Mesodermal cell (in vitro differentiated cells): ENCODE measurements at regions not wholly inside any gene's neighbourhood (a gene's known extent, or its start where the extent isn't known, plus 50 kb on each side); places are given as distances from the start of the nearest gene placed in this dataset.

ENCODE experiments used
- H3K27ac ChIP-seq: 2 replicates; pipeline ENCODE4 v1.7.0; 2013; ENCODE audit warnings: mild to moderate bottlenecking, low read depth, low read length, moderate library complexity; ENCODE audit not compliant: severe bottlenecking
- H3K36me3 ChIP-seq: 2 replicates; pipeline ENCODE4 v1.7.1; 2013; ENCODE audit warnings: mild to moderate bottlenecking, low read length, moderate library complexity; ENCODE audit not compliant: control insufficient read depth, insufficient read depth
- H3K4me1 ChIP-seq: one replicate; pipeline ENCODE4 v1.7.1; 2013; ENCODE audit warnings: mild to moderate bottlenecking, low read length; ENCODE audit not compliant: insufficient read depth, control insufficient read depth, poor library complexity, severe bottlenecking
- H3K4me3 ChIP-seq: 2 replicates; pipeline ENCODE4 v1.7.0; 2013; ENCODE audit warnings: low read length, control low read depth, mild to moderate bottlenecking; ENCODE audit not compliant: insufficient read depth, poor library complexity, severe bottlenecking; ENCODE audit errors: extremely low read depth
- H3K9me3 ChIP-seq: 2 replicates; pipeline ENCODE4 v1.7.1; 2013; ENCODE audit warnings: mild to moderate bottlenecking, low read length, moderate library complexity; ENCODE audit not compliant: control insufficient read depth
- WGBS, 2 experiments: methylation state at CpG; one replicate each; pipeline ENCODE4 v1.1.5; 2013; ENCODE audit warnings: missing lambda C conversion rate in 2 of 2; ENCODE audit not compliant: insufficient coverage in 2 of 2; 5-methylcytosine and 5-hydroxymethylcytosine counted together

DNA sequence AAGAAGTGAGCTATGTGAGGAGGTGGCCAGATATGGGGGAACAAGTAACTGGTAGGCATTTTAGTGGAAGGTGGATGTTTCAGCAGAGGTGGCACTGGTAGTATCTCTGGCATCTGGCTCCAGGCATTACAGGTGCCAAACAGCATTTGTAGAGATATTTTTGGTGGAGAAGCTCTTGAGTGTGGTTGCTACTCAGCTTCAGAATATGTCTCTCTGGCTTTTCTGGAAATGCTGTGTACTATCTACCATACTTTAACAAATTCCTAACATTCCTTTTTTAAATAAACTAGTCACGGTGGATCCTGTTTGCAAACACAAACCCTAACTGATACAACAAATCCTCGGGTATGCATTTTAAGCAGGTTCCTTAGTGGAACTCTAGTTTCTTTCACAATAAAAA lies 128.0 kb downstream of the BARX2 start:
- H3K9me3 ChIP-seq: no peaks in the 10 kb centered on the region
- peaks cover 5% of the 10 kb centered on the region for H3K4me1 ChIP-seq
- WGBS, 2 experiments: no CpG with 5 or more reads among the region's 2 CpGs
- H3K27ac ChIP-seq: no peak overlapping the region
- H3K36me3 ChIP-seq: no peaks in the 10 kb centered on the region
- H3K4me3 ChIP-seq: no peak overlapping the region

DNA sequence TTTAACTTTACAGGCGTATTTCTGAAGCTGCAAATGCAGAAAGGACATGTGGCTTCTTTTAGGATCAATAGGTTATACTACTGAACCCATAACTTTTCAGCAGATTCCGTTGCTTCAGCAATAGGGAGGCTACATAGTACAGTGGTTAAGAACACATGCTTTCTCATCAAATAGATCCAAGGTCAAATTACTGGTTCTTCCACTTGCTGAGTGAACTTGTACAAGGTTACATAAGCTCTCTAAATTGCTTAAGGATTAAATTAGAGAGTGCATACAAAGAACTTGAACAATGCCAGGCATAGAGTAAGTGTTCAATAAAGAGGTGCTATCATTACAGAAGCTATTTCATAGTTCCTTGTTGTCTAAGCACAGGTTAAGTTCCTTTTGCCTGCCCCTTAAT lies 129.6 kb downstream of the BARX2 start:
- no peaks in the 10 kb centered on the region for H3K36me3 ChIP-seq
- H3K27ac ChIP-seq: no peak overlapping the region
- peaks cover 5% of the 10 kb centered on the region for H3K4me1 ChIP-seq
- 70% methylated on average over 1 of the region's 2 CpGs; no CpG with 5 or more reads in 1 of the 2 experiments for WGBS, 2 experiments
- H3K4me3 ChIP-seq: no peak overlapping the region
- no peaks in the 10 kb centered on the region for H3K9me3 ChIP-seq

DNA sequence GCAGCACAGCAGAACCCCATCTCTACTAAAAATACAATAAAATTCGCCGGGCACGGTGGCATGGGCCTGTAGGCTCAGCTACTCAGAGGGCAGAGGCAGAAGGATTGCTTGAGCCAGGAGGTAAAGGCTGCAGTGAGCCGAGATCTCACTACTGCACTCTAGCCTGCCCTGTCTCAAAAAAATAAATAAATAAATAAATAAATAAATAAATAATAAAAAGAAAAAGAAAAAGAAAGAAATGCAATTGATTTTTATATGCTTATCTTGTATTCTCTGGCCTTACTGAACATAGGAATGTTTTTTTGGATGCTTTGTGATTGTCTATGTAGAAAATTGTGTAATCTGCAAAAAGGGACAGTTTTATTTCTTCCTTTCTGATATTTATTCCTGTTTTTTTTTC lies 132.5 kb downstream of the BARX2 start:
- 83% methylated on average over 3 of the region's 4 CpGs; no CpG with 5 or more reads in 1 of the 2 experiments for WGBS, 2 experiments
- Histone ChIP-seq H3K36me3 (no peaks in the 10 kb centered on the region), H3K27ac (no peak overlapping the region), H3K4me1 (peaks cover 5% of the 10 kb centered on the region), H3K9me3 (no peaks in the 10 kb centered on the region), H3K4me3 (no peak overlapping the region)

DNA sequence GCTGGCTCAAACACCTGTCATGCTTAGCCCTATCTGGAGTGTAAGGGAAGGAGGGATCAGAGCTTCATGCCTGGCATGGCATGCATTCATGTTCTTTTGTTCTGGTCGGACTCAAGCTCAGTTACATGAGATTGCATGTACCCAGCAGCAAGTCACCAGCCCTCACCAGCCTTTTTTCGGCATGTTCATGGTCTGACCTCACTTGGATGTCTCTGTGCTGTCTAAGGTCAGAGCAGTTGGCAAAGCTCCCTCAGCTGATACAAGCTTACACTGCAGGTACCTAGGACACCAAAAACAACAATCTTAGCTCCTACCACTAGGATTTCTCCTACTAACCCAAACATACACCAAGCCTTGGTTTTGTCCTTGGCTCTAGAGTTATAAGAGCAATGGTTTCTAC lies 152.6 kb downstream of the BARX2 start:
- H3K4me3 ChIP-seq: no peak overlapping the region
- WGBS, 2 experiments: 70 to 84% methylated on average over 2 of the region's 2 CpGs
- H3K4me1 ChIP-seq: no peaks in the 10 kb centered on the region
- H3K27ac ChIP-seq: no peak overlapping the region
- no peaks in the 10 kb centered on the region for H3K36me3 ChIP-seq
- no peaks in the 10 kb centered on the region for H3K9me3 ChIP-seq

DNA sequence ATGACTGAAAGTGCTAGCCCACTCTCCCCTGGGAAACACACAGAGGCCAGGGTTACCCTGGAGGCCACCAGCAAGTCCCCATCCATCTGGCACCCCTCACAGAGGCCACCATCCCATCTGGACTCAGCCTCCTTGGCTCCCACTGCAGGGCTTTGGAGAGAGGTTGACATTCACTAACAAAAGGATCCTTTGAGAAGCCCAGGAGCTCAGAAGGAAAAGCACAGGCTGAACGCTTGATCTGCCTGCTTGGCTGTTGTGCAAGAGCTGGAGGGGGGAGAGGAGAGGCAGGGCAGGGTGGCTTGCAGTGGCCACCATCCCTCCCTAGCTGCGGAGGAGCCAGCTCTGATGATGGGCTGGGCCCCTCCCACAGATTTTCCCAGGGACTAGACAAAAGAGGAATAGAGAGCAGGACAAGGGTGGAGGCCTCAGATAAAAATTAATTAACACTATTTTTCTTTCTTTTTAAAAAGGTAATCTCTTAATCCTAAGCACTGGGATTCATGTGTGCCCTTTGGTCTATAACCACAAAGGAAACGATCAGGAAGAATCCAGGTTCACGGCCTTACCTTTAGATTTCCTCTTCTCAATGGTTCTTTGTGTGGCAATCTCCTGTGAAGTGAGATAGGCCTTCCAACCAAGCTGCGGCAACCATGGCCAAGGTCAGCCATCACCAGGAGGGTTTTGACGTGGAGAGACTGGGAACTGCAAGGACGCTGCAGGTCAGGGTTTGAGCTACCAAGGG lies 154.7 kb downstream of the BARX2 start:
- Histone ChIP-seq H3K36me3 (no peaks in the 10 kb centered on the region), H3K4me3 (no peak overlapping the region), H3K4me1 (no peaks in the 10 kb centered on the region), H3K27ac (no peak overlapping the region), H3K9me3 (no peaks in the 10 kb centered on the region)
- 88 to 92% methylated on average over 4 to 5 of the region's 7 CpGs for WGBS, 2 experiments

DNA sequence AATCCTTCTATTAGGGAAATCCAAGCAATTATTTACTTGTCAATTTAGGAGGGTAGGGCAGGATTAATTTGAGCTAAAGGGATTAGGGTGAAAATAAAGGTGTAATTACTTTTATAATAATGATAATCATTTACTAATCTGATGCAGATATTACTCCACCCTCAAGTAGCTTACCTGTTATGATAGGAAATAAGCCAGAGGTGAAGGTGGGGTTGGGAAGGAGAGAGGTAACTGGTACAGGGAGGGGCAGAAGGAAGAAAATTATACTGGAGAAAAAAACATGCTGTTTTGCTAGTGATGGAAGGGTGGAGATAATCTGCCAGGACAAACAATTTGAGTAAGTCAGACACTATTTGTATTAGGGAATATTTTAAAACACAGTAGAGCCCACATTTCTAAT lies 157.7 kb downstream of the BARX2 start:
- no peak overlapping the region for H3K27ac ChIP-seq
- peaks cover 6% of the 10 kb centered on the region for H3K9me3 ChIP-seq
- no peaks in the 10 kb centered on the region for H3K36me3 ChIP-seq
- no peak overlapping the region for H3K4me3 ChIP-seq
- no peaks in the 10 kb centered on the region for H3K4me1 ChIP-seq

DNA sequence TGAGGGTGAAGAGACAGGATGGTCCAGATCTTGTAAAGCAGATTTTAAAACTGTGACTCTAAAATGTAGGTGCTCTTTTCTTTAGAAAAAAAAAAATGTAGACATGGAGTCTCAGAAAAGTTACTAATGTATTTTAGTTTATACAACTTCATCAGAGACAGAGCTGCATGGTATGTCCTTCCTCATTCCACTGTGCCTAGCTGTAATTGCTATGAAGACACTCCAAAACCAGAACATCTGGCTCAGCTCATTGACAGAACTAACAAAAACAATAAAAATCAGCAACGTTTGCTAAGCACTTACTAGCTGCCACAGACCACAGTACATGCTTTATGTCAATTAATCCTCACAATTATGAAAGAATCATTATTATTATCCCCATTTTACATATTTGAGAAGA lies 160.7 kb downstream of the BARX2 start:
- 71 to 100% methylated on average over 1 of the region's 1 CpG for WGBS, 2 experiments
- no peak overlapping the region for H3K4me3 ChIP-seq
- H3K27ac ChIP-seq: no peak overlapping the region
- H3K9me3 ChIP-seq: peaks cover 20% of the 10 kb centered on the region
- no peaks in the 10 kb centered on the region for H3K36me3 ChIP-seq
- H3K4me1 ChIP-seq: no peaks in the 10 kb centered on the region

DNA sequence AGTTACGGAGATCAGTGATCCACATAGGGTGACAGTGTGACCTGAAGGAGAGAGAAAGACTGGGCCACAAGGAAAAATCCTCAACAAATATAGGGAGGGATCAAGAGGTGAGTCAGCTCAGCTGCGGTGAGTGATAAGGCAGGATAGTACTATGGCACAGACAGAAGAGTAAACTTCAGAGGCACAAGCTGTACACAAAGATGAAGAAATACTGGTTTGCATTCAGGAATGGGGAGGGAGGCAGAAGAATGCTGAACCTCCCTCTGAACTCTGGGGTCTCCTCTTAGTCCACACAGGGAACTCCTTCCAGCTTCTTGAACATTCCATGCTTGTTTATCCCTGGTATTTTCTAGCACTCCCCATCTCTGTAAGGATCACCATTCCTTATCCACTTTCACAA lies 162.7 kb downstream of the BARX2 start:
- 80 to 92% methylated on average over 1 to 2 of the region's 2 CpGs for WGBS, 2 experiments
- Histone ChIP-seq H3K27ac (no peak overlapping the region), H3K4me3 (no peak overlapping the region), H3K36me3 (no peaks in the 10 kb centered on the region), H3K4me1 (no peaks in the 10 kb centered on the region), H3K9me3 (peaks cover 20% of the 10 kb centered on the region)

DNA sequence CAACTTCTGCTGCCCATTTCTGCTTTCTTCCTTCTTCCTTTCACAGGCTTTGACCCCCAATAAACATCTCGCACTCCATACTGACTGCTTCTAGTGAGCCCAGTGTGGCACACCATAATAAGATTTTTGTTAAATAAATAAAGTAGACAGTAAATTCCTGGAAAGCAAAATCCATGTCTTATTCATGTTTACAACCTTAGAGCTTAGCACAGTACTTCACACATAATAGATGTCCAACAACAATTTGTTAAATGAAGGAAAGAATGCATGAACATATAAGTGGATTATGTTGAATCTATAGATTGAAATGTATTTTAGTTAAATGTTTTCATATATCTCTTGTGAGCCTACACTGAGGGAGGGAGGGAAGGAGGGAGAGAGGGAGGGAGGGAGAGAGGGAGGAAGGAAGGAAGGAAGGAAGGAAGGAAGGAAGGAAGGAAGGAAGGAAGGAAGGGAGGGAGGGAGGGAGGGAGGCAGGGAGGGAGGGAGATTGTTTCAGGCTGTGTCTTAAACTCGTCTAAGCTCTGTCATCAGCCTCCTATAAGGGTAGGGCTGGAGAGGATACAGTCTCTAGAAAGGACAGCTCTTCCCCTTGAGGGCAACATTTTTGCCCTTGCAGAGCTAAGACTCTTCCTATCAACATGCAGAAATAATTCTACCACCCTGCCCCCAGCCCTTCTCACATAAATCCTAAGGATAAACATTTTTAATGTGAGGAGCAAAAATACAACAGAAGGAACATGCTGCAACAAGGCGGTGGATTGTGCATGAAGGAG lies 168.1 kb downstream of the BARX2 start:
- WGBS, 2 experiments: 78 to 83% methylated on average over 1 of the region's 3 CpGs
- H3K4me3 ChIP-seq: no peak overlapping the region

DNA sequence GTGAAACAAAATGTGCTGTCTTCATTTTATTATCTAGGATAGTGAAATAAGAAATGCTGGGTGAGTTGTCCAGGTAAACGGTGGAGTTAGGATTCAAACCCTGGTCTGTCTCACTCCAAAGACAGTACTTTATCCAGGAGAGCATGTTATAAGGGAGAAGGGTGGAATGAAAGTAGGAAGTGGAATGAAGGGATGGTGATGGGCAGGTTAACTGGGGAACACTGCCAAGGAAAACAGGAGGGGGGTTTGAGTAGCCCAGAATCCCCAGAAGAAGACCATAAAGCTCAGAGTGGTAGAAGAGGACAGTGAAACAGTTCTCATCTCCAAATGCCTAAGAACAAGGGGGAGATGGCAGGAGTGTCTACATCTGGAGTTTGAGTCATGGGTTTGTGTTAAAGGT lies 169.0 kb downstream of the BARX2 start:
- Histone ChIP-seq H3K4me1 (no peaks in the 10 kb centered on the region), H3K9me3 (peaks cover 9% of the 10 kb centered on the region), H3K4me3 (no peak overlapping the region), H3K36me3 (no peaks in the 10 kb centered on the region), H3K27ac (no peak overlapping the region)
- 67% methylated on average over 1 of the region's 1 CpG; no CpG with 5 or more reads in 1 of the 2 experiments for WGBS, 2 experiments

More for the DNA sequence above, 168.1 kb downstream of the BARX2 start:
- Histone ChIP-seq H3K36me3 (no peaks in the 10 kb centered on the region), H3K9me3 (peaks cover 11% of the 10 kb centered on the region), H3K27ac (no peak overlapping the region), H3K4me1 (no peaks in the 10 kb centered on the region)

DNA sequence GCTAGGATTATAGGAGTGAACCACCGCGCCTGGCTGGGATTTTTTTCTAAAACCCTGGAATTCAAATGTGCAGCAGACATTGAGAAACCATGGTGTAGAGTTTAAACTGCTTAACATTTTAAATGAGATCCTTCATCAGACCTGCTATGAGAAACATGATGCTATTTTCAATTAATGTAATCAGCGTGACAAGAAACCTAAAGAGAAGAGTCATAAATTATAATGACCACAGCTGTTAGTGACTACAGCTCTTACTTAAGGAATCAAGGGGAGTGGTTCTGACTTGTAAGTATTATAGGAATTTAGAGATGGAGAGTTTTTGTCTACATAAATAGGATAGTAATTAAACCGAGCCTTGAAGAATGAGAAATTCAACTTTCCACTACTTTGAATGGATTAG lies 170.6 kb downstream of the BARX2 start:
- H3K4me1 ChIP-seq: no peaks in the 10 kb centered on the region
- no peaks in the 10 kb centered on the region for H3K36me3 ChIP-seq
- H3K4me3 ChIP-seq: no peak overlapping the region
- WGBS, 2 experiments: 83% methylated on average over 3 of the region's 4 CpGs; no CpG with 5 or more reads in 1 of the 2 experiments
- no peak overlapping the region for H3K27ac ChIP-seq
- peaks cover 9% of the 10 kb centered on the region for H3K9me3 ChIP-seq
